ENCODE measurements at regions not wholly inside any gene's neighbourhood (a gene's known extent, or its start where the extent isn't known, plus 50 kb on each side); places are given as distances from the start of the nearest gene placed in this dataset.

DNA sequence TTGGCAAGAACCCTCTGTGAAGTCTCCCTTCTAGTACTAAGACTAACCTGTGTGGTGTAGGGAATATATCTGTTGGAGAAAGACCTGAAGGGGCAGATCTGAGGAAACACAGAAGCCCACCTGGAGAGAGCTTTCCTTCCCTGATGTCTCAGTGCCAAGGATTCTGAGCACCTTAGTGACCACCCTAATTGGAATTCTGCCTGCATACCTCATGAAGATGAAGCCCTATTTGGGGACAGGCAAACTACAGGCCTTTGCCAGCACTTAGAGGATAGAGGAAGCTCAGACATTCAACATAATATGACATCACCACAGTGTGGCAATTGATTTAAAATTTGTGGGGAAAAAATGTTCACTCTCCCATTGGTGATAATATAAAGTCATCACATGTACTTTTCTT is 766.2 kb upstream of the KIRREL3 start:
- Histone ChIP-seq H3K4me3 (no peak overlapping the region), H3K36me3 (ENCODE audit: control insufficient read depth in 2 of 2, insufficient read depth in 2 of 2, low read length in 1 of 2) (no peaks in the 10 kb centered on the region), H3K9ac (ENCODE audit: control insufficient read depth, insufficient read depth, low read length) (no peak overlapping the region), H3K4me1 (ENCODE audit: control insufficient read depth, insufficient read depth, low read length) (no peaks in the 10 kb centered on the region), H3K4me2 (ENCODE audit: control insufficient read depth, insufficient read depth) (no peak overlapping the region), H3K27me3 (replicated peaks in 1 of 2; ENCODE audit: control insufficient read depth in 2 of 2, insufficient read depth in 2 of 2, low read length in 1 of 2) (no peaks in the 10 kb centered on the region), H4K20me1 (ENCODE audit: control insufficient read depth, insufficient read depth) (no peaks in the 10 kb centered on the region), H3K27ac (ENCODE audit: control insufficient read depth, insufficient read depth) (no peak overlapping the region), H3K9me3 (replicated peaks; ENCODE audit: control insufficient read depth, insufficient read depth, low read length) (no peaks in the 10 kb centered on the region), H2AFZ (ENCODE audit: control insufficient read depth, low read depth, low read length) (no peak overlapping the region), H3K79me2 (ENCODE audit: control insufficient read depth, insufficient read depth, low read length) (no peaks in the 10 kb centered on the region)
- CTCF ChIA-PET, result interaction anchor here (1.2 kb wide), 2 partner anchors 28 to 76 kb away, joined by 3 read pairs; no protein-coding TSS in a partner anchor
- TF ChIP-seq NFXL1 (IDR thresholded peaks at IDR 0.05; ENCODE audit: borderline replicate concordance), result no peak
- no peak for TF ChIP-seq TBL1XR1 (IDR thresholded peaks at IDR 0.05; ENCODE audit: low read depth, low read length)
- TF ChIP-seq PAX8 (IDR thresholded peaks at IDR 0.05), result no peak
- no peak for TF ChIP-seq FOXK2 (IDR thresholded peaks at IDR 0.05)
- TF ChIP-seq IKZF1 (conservative IDR thresholded peaks at IDR 0.05), result no peak
- TF ChIP-seq POLR2AphosphoS2 (IDR thresholded peaks at IDR 0.05; ENCODE audit: low read depth, low read length), result no peak
- no peak for TF ChIP-seq JUNB (IDR thresholded peaks at IDR 0.05)
- TF ChIP-seq, protein P1, sequence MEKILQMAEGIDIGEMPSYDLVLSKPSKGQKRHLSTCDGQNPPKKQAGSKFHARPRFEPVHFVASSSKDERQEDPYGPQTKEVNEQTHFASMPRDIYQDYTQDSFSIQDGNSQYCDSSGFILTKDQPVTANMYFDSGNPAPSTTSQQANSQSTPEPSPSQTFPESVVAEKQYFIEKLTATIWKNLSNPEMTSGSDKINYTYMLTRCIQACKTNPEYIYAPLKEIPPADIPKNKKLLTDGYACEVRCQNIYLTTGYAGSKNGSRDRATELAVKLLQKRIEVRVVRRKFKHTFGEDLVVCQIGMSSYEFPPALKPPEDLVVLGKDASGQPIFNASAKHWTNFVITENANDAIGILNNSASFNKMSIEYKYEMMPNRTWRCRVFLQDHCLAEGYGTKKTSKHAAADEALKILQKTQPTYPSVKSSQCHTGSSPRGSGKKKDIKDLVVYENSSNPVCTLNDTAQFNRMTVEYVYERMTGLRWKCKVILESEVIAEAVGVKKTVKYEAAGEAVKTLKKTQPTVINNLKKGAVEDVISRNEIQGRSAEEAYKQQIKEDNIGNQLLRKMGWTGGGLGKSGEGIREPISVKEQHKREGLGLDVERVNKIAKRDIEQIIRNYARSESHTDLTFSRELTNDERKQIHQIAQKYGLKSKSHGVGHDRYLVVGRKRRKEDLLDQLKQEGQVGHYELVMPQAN (conservative IDR thresholded peaks at IDR 0.05), result no peak
- no peak for TF ChIP-seq ZZZ3 (IDR thresholded peaks at IDR 0.05; ENCODE audit: control insufficient read depth, insufficient read length, low read depth)
- TF ChIP-seq, protein P2, sequence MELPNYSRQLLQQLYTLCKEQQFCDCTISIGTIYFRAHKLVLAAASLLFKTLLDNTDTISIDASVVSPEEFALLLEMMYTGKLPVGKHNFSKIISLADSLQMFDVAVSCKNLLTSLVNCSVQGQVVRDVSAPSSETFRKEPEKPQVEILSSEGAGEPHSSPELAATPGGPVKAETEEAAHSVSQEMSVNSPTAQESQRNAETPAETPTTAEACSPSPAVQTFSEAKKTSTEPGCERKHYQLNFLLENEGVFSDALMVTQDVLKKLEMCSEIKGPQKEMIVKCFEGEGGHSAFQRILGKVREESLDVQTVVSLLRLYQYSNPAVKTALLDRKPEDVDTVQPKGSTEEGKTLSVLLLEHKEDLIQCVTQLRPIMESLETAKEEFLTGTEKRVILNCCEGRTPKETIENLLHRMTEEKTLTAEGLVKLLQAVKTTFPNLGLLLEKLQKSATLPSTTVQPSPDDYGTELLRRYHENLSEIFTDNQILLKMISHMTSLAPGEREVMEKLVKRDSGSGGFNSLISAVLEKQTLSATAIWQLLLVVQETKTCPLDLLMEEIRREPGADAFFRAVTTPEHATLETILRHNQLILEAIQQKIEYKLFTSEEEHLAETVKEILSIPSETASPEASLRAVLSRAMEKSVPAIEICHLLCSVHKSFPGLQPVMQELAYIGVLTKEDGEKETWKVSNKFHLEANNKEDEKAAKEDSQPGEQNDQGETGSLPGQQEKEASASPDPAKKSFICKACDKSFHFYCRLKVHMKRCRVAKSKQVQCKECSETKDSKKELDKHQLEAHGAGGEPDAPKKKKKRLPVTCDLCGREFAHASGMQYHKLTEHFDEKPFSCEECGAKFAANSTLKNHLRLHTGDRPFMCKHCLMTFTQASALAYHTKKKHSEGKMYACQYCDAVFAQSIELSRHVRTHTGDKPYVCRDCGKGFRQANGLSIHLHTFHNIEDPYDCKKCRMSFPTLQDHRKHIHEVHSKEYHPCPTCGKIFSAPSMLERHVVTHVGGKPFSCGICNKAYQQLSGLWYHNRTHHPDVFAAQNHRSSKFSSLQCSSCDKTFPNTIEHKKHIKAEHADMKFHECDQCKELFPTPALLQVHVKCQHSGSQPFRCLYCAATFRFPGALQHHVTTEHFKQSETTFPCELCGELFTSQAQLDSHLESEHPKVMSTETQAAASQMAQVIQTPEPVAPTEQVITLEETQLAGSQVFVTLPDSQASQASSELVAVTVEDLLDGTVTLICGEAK (IDR thresholded peaks at IDR 0.05; ENCODE audit: borderline replicate concordance), result no peak
- TF ChIP-seq, protein P3, sequence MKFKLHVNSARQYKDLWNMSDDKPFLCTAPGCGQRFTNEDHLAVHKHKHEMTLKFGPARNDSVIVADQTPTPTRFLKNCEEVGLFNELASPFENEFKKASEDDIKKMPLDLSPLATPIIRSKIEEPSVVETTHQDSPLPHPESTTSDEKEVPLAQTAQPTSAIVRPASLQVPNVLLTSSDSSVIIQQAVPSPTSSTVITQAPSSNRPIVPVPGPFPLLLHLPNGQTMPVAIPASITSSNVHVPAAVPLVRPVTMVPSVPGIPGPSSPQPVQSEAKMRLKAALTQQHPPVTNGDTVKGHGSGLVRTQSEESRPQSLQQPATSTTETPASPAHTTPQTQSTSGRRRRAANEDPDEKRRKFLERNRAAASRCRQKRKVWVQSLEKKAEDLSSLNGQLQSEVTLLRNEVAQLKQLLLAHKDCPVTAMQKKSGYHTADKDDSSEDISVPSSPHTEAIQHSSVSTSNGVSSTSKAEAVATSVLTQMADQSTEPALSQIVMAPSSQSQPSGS (IDR thresholded peaks at IDR 0.05; ENCODE audit: low read length), result no peak
- TF ChIP-seq, protein P4, sequence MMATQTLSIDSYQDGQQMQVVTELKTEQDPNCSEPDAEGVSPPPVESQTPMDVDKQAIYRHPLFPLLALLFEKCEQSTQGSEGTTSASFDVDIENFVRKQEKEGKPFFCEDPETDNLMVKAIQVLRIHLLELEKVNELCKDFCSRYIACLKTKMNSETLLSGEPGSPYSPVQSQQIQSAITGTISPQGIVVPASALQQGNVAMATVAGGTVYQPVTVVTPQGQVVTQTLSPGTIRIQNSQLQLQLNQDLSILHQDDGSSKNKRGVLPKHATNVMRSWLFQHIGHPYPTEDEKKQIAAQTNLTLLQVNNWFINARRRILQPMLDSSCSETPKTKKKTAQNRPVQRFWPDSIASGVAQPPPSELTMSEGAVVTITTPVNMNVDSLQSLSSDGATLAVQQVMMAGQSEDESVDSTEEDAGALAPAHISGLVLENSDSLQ (IDR thresholded peaks at IDR 0.05), result no peak
- TF ChIP-seq RBBP5 (conservative IDR thresholded peaks at IDR 0.05), result no peak
- no peak for TF ChIP-seq BHLHE40 (IDR thresholded peaks at IDR 0.05; ENCODE audit: borderline replicate concordance in 1 of 2, low read depth in 2 of 2, low read length in 1 of 2)
- no peak for TF ChIP-seq ETV6 (conservative IDR thresholded peaks at IDR 0.05 in 1 of 2, IDR thresholded peaks at IDR 0.05 in 1 of 2; ENCODE audit: borderline replicate concordance in 1 of 2, low read depth in 1 of 2)
- intact Hi-C loops (cut with micrococcal nuclease; ENCODE audit: unreplicated experiment), result no loop called here
- in situ Hi-C loops (cut with MboI), result no loop called here
- POLR2A ChIA-PET, result no interaction called here
- ATAC-seq, result no peak
- SMC1A ChIA-PET (ENCODE audit: uncharacterized antibody, unreplicated experiment), result no interaction called here
- no peak for DNase-seq (ENCODE audit: low read depth, low spot score)
- RAD21 ChIA-PET (ENCODE audit: unreplicated experiment), result no interaction called here
- no TSS peak for BruUV-seq (replicated peaks)
- no peak for FAIRE-seq

All from GM12878 (cell line).